OCI-LY3 (cell line): ENCODE measurements at regions not wholly inside any gene's neighbourhood (a gene's known extent, or its start where the extent isn't known, plus 50 kb on each side); places are given as distances from the start of the nearest gene placed in this dataset.

ENCODE experiments used
- CTCF ChIP-seq: fragments of 200-600, 300-600 bp; sonication (generic); IDR thresholded peaks from 2 replicates; pipeline ENCODE4 v1.5.1; 2014; ENCODE audit warnings: antibody characterized with exemption, low read length, low read depth
- EZH2phosphoT487 ChIP-seq: fragments of 200-600 bp; shearing (Covaris generic); IDR thresholded peaks from 2 replicates; pipeline ENCODE4 v1.6.1; 2018; ENCODE audit warnings: antibody characterized with exemption, mixed run types, low read depth

- TF ChIP-seq EZH2phosphoT487, result no peak
- no peak for TF ChIP-seq CTCF
These were observed 467.3 kb upstream of the PIK3R1 start for GRCh38 chr5:67748165-67748690.
